H9 (cell line): ENCODE measurements at regions not wholly inside any gene's neighbourhood (a gene's known extent, or its start where the extent isn't known, plus 50 kb on each side); places are given as distances from the start of the nearest gene placed in this dataset.

Source experiments
- DNase-seq: peaks from one replicate; pipeline ENCODE4 v3.0.0-alpha.2; 2017
- H2AFZ ChIP-seq: one replicate; pipeline ENCODE4 v1.6.1; 2013; ENCODE audit warnings: mild to moderate bottlenecking, low read length, control low read depth, moderate library complexity
- H2AK5ac ChIP-seq: 2 replicates; pipeline ENCODE4 v1.6.1; 2013; ENCODE audit warnings: low read length, control low read depth, mixed read lengths; ENCODE audit not compliant: insufficient read length
- H2BK120ac ChIP-seq: one replicate; pipeline ENCODE4 v1.6.1; 2013; ENCODE audit warnings: low read depth, mild to moderate bottlenecking, low read length, control low read depth, inconsistent platforms; ENCODE audit not compliant: poor library complexity, severe bottlenecking
- H2BK12ac ChIP-seq: 2 replicates; pipeline ENCODE4 v1.6.1; 2013; ENCODE audit warnings: low read length, control low read depth, mixed read lengths, low read depth; ENCODE audit not compliant: insufficient read length
- H2BK15ac ChIP-seq: 2 replicates; pipeline ENCODE4 v1.6.1; 2013; ENCODE audit warnings: low read depth, low read length, control low read depth
- H2BK20ac ChIP-seq: one replicate; pipeline ENCODE4 v1.6.1; 2013; ENCODE audit warnings: low read depth, mild to moderate bottlenecking, low read length, control low read depth, inconsistent platforms; ENCODE audit not compliant: poor library complexity, severe bottlenecking
- H2BK5ac ChIP-seq: 2 replicates; pipeline ENCODE4 v1.6.1; 2013; ENCODE audit warnings: low read length, control low read depth, mixed read lengths; ENCODE audit not compliant: insufficient read length
- H3K14ac ChIP-seq: 2 replicates; pipeline ENCODE4 v1.6.1; 2013; ENCODE audit warnings: low read length, control low read depth; ENCODE audit not compliant: insufficient read depth
- H3K18ac ChIP-seq: 2 replicates; pipeline ENCODE4 v1.6.1; 2013; ENCODE audit warnings: low read depth, mild to moderate bottlenecking, mixed read lengths, low read length, control low read depth; ENCODE audit not compliant: insufficient read length
- H3K23ac ChIP-seq: 2 replicates; pipeline ENCODE4 v1.6.1; 2013; ENCODE audit warnings: low read length, control low read depth, mixed read lengths, low read depth; ENCODE audit not compliant: insufficient read length
- H3K23me2 ChIP-seq: 2 replicates; pipeline ENCODE4 v1.6.1; 2013; ENCODE audit warnings: low read depth, mild to moderate bottlenecking, mixed read lengths, low read length, control low read depth; ENCODE audit not compliant: insufficient read length, poor library complexity, severe bottlenecking
- H3K27ac ChIP-seq: 2 replicates; pipeline ENCODE4 v1.5.1; 2013; ENCODE audit warnings: low read length, control low read depth, mixed read lengths, low read depth; ENCODE audit not compliant: insufficient read length
- H3K27me3 ChIP-seq: 2 replicates; pipeline ENCODE4 v1.6.1; 2013; ENCODE audit warnings: low read length, control low read depth, inconsistent platforms; ENCODE audit not compliant: insufficient read depth
- H3K4ac ChIP-seq: 2 replicates; pipeline ENCODE4 v1.6.1; 2013; ENCODE audit warnings: low read depth, mild to moderate bottlenecking, control low read depth, inconsistent platforms, low read length, moderate library complexity
- H3K4me1 ChIP-seq: 2 replicates; pipeline ENCODE4 v1.6.1; 2013; ENCODE audit warnings: low read length, control low read depth, inconsistent platforms; ENCODE audit not compliant: insufficient read depth
- H3K4me2 ChIP-seq: 2 replicates; pipeline ENCODE4 v1.6.1; 2013; ENCODE audit warnings: low read length, control low read depth, mixed read lengths; ENCODE audit not compliant: insufficient read length, insufficient read depth
- H3K56ac ChIP-seq: 2 replicates; pipeline ENCODE4 v1.6.1; 2013; ENCODE audit warnings: low read depth, mild to moderate bottlenecking, mixed read lengths, low read length, control low read depth; ENCODE audit not compliant: insufficient read length
- H3K79me1 ChIP-seq: 2 replicates; pipeline ENCODE4 v1.6.1; 2013; ENCODE audit warnings: low read depth, mild to moderate bottlenecking, moderate library complexity, low read length, control low read depth, inconsistent platforms; ENCODE audit not compliant: insufficient read depth, poor library complexity, severe bottlenecking
- H3K79me2 ChIP-seq: 2 replicates; pipeline ENCODE4 v1.6.1; 2013; ENCODE audit warnings: low read length, control low read depth, inconsistent platforms; ENCODE audit not compliant: insufficient read depth
- H3K9ac ChIP-seq: 2 replicates; pipeline ENCODE4 v1.6.1; 2013; ENCODE audit warnings: low read length, control low read depth, mixed read lengths; ENCODE audit not compliant: insufficient read length; ENCODE audit errors: extremely low read depth
- H3K9me3 ChIP-seq: one replicate; pipeline ENCODE4 v1.6.1; 2013; ENCODE audit warnings: low read depth, low read length, inconsistent platforms; ENCODE audit not compliant: control insufficient read depth
- H3T11ph ChIP-seq: one replicate; pipeline ENCODE4 v1.6.1; 2013; ENCODE audit warnings: mild to moderate bottlenecking, low read length, control low read depth, inconsistent platforms
- H4K20me1 ChIP-seq: one replicate; pipeline ENCODE4 v1.6.1; 2013; ENCODE audit not compliant: control insufficient read depth, insufficient read length, insufficient read depth
- H4K5ac ChIP-seq: 2 replicates; pipeline ENCODE4 v1.6.1; 2013; ENCODE audit warnings: low read depth, mild to moderate bottlenecking, mixed read lengths, low read length, control low read depth; ENCODE audit not compliant: insufficient read length
- H4K8ac ChIP-seq: replicated peaks from 2 replicates; pipeline ENCODE4 v1.6.1; 2013; ENCODE audit warnings: low read length, control low read depth, mixed read lengths, low read depth; ENCODE audit not compliant: insufficient read length
- H4K91ac ChIP-seq: 2 replicates; pipeline ENCODE4 v1.6.1; 2013; ENCODE audit warnings: low read depth, mild to moderate bottlenecking, moderate library complexity, mixed read lengths, low read length, control low read depth; ENCODE audit not compliant: insufficient read length
- H3K27ac Mint-ChIP-seq, 3 experiments: 2 replicates in 2 of 3; 3 replicates in 1 of 3; pipeline ENCODE4 v1.8.0; 2020 to 2021; ENCODE audit warnings: mixed read lengths in 3 of 3, mild to moderate bottlenecking in 1 of 3, moderate library complexity in 1 of 3
- H3K27me3 Mint-ChIP-seq: 2 replicates; pipeline ENCODE4 v1.8.0; 2021; ENCODE audit warnings: low read depth, mild to moderate bottlenecking, moderate library complexity, mixed read lengths
- H3K36me3 Mint-ChIP-seq, 3 experiments: 2 replicates in 2 of 3; 3 replicates in 1 of 3; pipeline ENCODE4 v1.8.0; 2020 to 2021; ENCODE audit warnings: low read depth in 3 of 3, mixed read lengths in 3 of 3; ENCODE audit not compliant: insufficient read depth in 1 of 3
- H3K4me1 Mint-ChIP-seq, 2 experiments: 2 replicates each; pipeline ENCODE4 v1.8.0; 2020; ENCODE audit warnings: mixed read lengths in 2 of 2
- H3K4me3 Mint-ChIP-seq, 2 experiments: 2 replicates in 1 of 2; 3 replicates in 1 of 2; pipeline ENCODE4 v1.8.0; 2020 to 2021; ENCODE audit warnings: mild to moderate bottlenecking in 2 of 2, mixed read lengths in 2 of 2, moderate library complexity in 1 of 2
- H3K9me3 Mint-ChIP-seq, 2 experiments: 2 replicates in 1 of 2; 3 replicates in 1 of 2; pipeline ENCODE4 v1.8.0; 2020; ENCODE audit warnings: mild to moderate bottlenecking in 2 of 2, mixed read lengths in 2 of 2, moderate library complexity in 1 of 2
- CTCF ChIP-seq: fragments of 200-600 bp; sonication (generic); conservative IDR thresholded peaks from 3 replicates; pipeline ENCODE4 v1.8.0; 2021; ENCODE audit warnings: antibody characterized with exemption, mild to moderate bottlenecking
- WGBS: extraction: QIAGEN DNeasy Blood & Tissue Kit; methylation state at CpG from one replicate; pipeline ENCODE4 v1.1.7; 2013; ENCODE audit warnings: missing lambda C conversion rate, low lambda C conversion rate, mixed read lengths; ENCODE audit not compliant: insufficient read length; ENCODE audit errors: extremely low coverage; 5-methylcytosine and 5-hydroxymethylcytosine counted together

- Histone ChIP-seq H3K4me2 (no peak overlapping the region), H3K4ac (no peak overlapping the region), H3K23ac (no peak overlapping the region), H2BK120ac (no peak overlapping the region), H4K91ac (no peak overlapping the region), H2BK20ac (no peak overlapping the region), H4K8ac (no peak overlapping the region), H2BK12ac (no peak overlapping the region), H3K79me2 (no peaks in the 10 kb centered on the region), H2AK5ac (no peak overlapping the region), H3K79me1 (no peaks in the 10 kb centered on the region), H2BK5ac (no peak overlapping the region), H4K5ac (no peak overlapping the region), H3K9ac (no peak overlapping the region), H3K56ac (no peak overlapping the region), H3K18ac (no peak overlapping the region), H2BK15ac (no peak overlapping the region), H3K14ac (no peak overlapping the region), H3K4me1 (no peaks in the 10 kb centered on the region), H4K20me1 (no peaks in the 10 kb centered on the region), H3T11ph (no peak overlapping the region), H2AFZ (no peak overlapping the region), H3K9me3 (no peaks in the 10 kb centered on the region), H3K27me3 (no peaks in the 10 kb centered on the region), H3K27ac (no peak overlapping the region), H3K23me2 (no peaks in the 10 kb centered on the region)
- Mint-ChIP-seq H3K27ac (no peak overlapping the region), H3K4me3 (no peak overlapping the region), H3K9me3 (no peaks in the 10 kb centered on the region), H3K4me1 (no peaks in the 10 kb centered on the region), H3K36me3 (no peaks in the 10 kb centered on the region), H3K27me3 (no peaks in the 10 kb centered on the region)
- no peak for DNase-seq
- no peak for TF ChIP-seq CTCF
- no CpG with 5 or more reads among the region's 3 CpGs for WGBS
These were observed 826.0 kb downstream of the PLCL1 start for GRCh38 chr2:198630384-198630783.
